ENCODE measurements at regions not wholly inside any gene's neighbourhood (a gene's known extent, or its start where the extent isn't known, plus 50 kb on each side); places are given as distances from the start of the nearest gene placed in this dataset.

DNA sequence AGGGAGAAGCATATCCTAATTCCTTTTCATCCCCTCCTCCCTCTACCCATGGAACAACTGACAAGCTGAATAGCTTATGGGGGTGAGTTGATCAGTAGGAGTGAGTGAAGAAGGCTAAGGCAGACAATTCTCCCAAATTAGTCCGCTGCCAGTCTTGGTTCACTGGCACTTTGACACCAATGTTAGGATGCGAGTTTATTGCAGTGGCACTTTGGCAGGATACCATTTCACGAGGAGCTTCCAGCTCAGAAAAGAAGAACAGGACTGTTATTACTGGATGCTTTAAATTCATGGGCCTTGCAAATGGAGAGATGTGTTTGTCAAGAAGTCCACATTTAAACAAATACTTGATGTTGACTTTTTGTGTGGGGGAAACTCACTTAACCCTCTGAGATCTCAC is 427.6 kb downstream of the NR2F1-AS1 start:
- FAIRE-seq = no peak
- no peak for DNase-seq (ENCODE audit: low read depth, low spot score)
- H3K9me1 ChIP-seq (replicated peaks; ENCODE audit: control insufficient read depth, extremely low read depth, insufficient read depth, low read length) = no peaks in the 10 kb centered on the region
- dilution Hi-C loops (cut with MboI; ENCODE audit: extremely low pct_ligation_motif_present, low sequenced_read_pairs) = no loop called here
- POLR2A ChIA-PET = no interaction called here
- no peaks in the 10 kb centered on the region for H3K27me3 ChIP-seq (ENCODE audit: control insufficient read depth in 2 of 2, insufficient read depth in 2 of 2, low read length in 2 of 2)
- intact Hi-C loops (cut with micrococcal nuclease) = no loop called here
- H3K9ac ChIP-seq (replicated peaks; ENCODE audit: extremely low read depth, insufficient read depth, low read length) = no peak overlapping the region
- H3K27ac ChIP-seq (ENCODE audit: insufficient read depth, low read depth, low read length) = no peak overlapping the region
- CTCF ChIA-PET = interaction anchor here (1.1 to 1.6 kb wide), 2 partner anchors 11 to 140 kb away, joined by 3 to 5 read pairs; no protein-coding TSS in a partner anchor
- H4K20me1 ChIP-seq (replicated peaks; ENCODE audit: control insufficient read depth, extremely low read depth, insufficient read depth, low read length) = no peaks in the 10 kb centered on the region
- H3K36me3 ChIP-seq (ENCODE audit: control insufficient read depth in 2 of 2, extremely low read depth in 1 of 2, insufficient read depth in 2 of 2, low read length in 2 of 2) = no peaks in the 10 kb centered on the region
- no peaks in the 10 kb centered on the region for H3K9me3 ChIP-seq (replicated peaks; ENCODE audit: control insufficient read depth, insufficient read depth, low read length)
- H3K4me1 ChIP-seq (ENCODE audit: control insufficient read depth, extremely low read depth, insufficient read depth, low read length) = peaks cover 17% of the 10 kb centered on the region
- no peaks in the 10 kb centered on the region for H3K79me2 ChIP-seq (ENCODE audit: control insufficient read depth, insufficient read depth, low read length)
- no peak for TF ChIP-seq JUN (IDR thresholded peaks at IDR 0.05; ENCODE audit: borderline replicate concordance, insufficient read depth, insufficient read length, low read depth)
- TF ChIP-seq, protein P1, sequence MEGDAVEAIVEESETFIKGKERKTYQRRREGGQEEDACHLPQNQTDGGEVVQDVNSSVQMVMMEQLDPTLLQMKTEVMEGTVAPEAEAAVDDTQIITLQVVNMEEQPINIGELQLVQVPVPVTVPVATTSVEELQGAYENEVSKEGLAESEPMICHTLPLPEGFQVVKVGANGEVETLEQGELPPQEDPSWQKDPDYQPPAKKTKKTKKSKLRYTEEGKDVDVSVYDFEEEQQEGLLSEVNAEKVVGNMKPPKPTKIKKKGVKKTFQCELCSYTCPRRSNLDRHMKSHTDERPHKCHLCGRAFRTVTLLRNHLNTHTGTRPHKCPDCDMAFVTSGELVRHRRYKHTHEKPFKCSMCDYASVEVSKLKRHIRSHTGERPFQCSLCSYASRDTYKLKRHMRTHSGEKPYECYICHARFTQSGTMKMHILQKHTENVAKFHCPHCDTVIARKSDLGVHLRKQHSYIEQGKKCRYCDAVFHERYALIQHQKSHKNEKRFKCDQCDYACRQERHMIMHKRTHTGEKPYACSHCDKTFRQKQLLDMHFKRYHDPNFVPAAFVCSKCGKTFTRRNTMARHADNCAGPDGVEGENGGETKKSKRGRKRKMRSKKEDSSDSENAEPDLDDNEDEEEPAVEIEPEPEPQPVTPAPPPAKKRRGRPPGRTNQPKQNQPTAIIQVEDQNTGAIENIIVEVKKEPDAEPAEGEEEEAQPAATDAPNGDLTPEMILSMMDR (IDR thresholded peaks at IDR 0.05; ENCODE audit: extremely low read depth in 1 of 2, insufficient read depth in 1 of 2, low read depth in 1 of 2, low read length in 2 of 2) = no peak
- TF ChIP-seq FOS (IDR thresholded peaks at IDR 0.05; ENCODE audit: borderline replicate concordance, insufficient read depth, low read length) = no peak
- no peak for TF ChIP-seq MYC (IDR thresholded peaks at IDR 0.05; ENCODE audit: low read depth, low read length)
- no peak for TF ChIP-seq POLR2A (IDR thresholded peaks at IDR 0.05; ENCODE audit: low read depth, low read length)
- TF ChIP-seq, protein P2, sequence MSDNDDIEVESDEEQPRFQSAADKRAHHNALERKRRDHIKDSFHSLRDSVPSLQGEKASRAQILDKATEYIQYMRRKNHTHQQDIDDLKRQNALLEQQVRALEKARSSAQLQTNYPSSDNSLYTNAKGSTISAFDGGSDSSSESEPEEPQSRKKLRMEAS (IDR thresholded peaks at IDR 0.05; ENCODE audit: insufficient read depth, insufficient read length) = no peak
- no peak for TF ChIP-seq EZH2 (IDR thresholded peaks at IDR 0.05; ENCODE audit: borderline replicate concordance, low read depth, low read length, severe bottlenecking)
- TF ChIP-seq GATA2 (IDR thresholded peaks at IDR 0.05; ENCODE audit: insufficient read depth, insufficient read length, low read depth, low read length) = no peak
- no peak for TF ChIP-seq POLR2AphosphoS5 (IDR thresholded peaks at IDR 0.05; ENCODE audit: insufficient read depth, low read depth, low read length)
- H3K4me2 ChIP-seq (ENCODE audit: insufficient read depth, low read length) = no peak overlapping the region
- no peak overlapping the region for H2AFZ ChIP-seq (ENCODE audit: low read depth, low read length)
- no peak overlapping the region for H3K4me3 ChIP-seq (replicated peaks in 1 of 3; ENCODE audit: insufficient read depth in 1 of 3, low read depth in 1 of 3, low read length in 3 of 3)
- BruUV-seq (replicated peaks) = no TSS peak

Measured in endothelial cell of umbilical vein (primary cell).